OCI-LY7 (cell line): ENCODE measurements at regions not wholly inside any gene's neighbourhood (a gene's known extent, or its start where the extent isn't known, plus 50 kb on each side); places are given as distances from the start of the nearest gene placed in this dataset.
A peak's percentile ranks its signal among the peaks of the same experiment; 100 is the strongest.

Source experiments
- BruUV-seq: library from RNA; stranded (reverse); fragments of 400-500 nt; replicated peaks from 2 replicates; lab custom pipeline; 2021; lab: Mats Ljungman, UMichigan
- CTCF ChIA-PET: fragments of 300-600 bp; sonication (Branson Sonifier 250); formaldehyde crosslinking; loops from one replicate; lab custom pipeline; 2022; ENCODE audit warnings: antibody characterized with exemption; ENCODE audit not compliant: unreplicated experiment; lab: Charles Lee
- POLR2A ChIA-PET: fragments of 300-600 bp; sonication (Branson Sonifier 250); formaldehyde crosslinking; loops from one replicate; lab custom pipeline; 2022; ENCODE audit warnings: antibody characterized with exemption; lab: Charles Lee
- DNase-seq: peaks from one replicate; pipeline ENCODE4 v3.0.0-alpha.2; 2015; ENCODE audit warnings: low spot score
- H2AFZ ChIP-seq: fragments of 200-600 bp; sonication (generic), shearing (Covaris generic); 2 replicates; pipeline ENCODE4 v1.6.1; 2014; ENCODE audit warnings: mild to moderate bottlenecking, antibody characterized with exemption, low read length, moderate library complexity
- H3K27ac ChIP-seq: fragments of 200-600 bp; sonication (generic); 2 replicates; pipeline ENCODE4 v1.5.1; 2014; ENCODE audit warnings: mixed run types, low read depth, mild to moderate bottlenecking, moderate library complexity, low read length, inconsistent platforms; ENCODE audit not compliant: poor library complexity, severe bottlenecking
- H3K36me3 ChIP-seq: fragments of 200-600 bp; sonication (generic); 2 replicates; pipeline ENCODE4 v1.6.1; 2014; ENCODE audit warnings: mild to moderate bottlenecking, antibody characterized with exemption, low read length, moderate library complexity, mixed read lengths; ENCODE audit not compliant: insufficient read depth
- H3K4me1 ChIP-seq: fragments of 200-600 bp; sonication (generic); 2 replicates; pipeline ENCODE4 v1.5.1; 2014; ENCODE audit warnings: mild to moderate bottlenecking, low read length; ENCODE audit not compliant: insufficient read depth, poor library complexity, severe bottlenecking
- H3K4me2 ChIP-seq: fragments of 200-600 bp; sonication (generic); 2 replicates; pipeline ENCODE4 v1.6.1; 2014; ENCODE audit warnings: mild to moderate bottlenecking, low read length
- H3K4me3 ChIP-seq: fragments of 200-600 bp; sonication (generic); 2 replicates; pipeline ENCODE4 v1.5.1; 2014; ENCODE audit warnings: mild to moderate bottlenecking, low read depth, low read length; ENCODE audit not compliant: poor library complexity, severe bottlenecking
- H3K79me2 ChIP-seq: fragments of 200-600 bp; sonication (generic); 2 replicates; pipeline ENCODE4 v1.6.1; 2016; ENCODE audit warnings: low read depth, mild to moderate bottlenecking, low read length, moderate library complexity, mixed read lengths; ENCODE audit not compliant: insufficient read depth
- H3K9me2 ChIP-seq: fragments of 200-600 bp; sonication (generic); 2 replicates; pipeline ENCODE4 v1.6.1; 2016; ENCODE audit warnings: mild to moderate bottlenecking, low read length, mixed read lengths; ENCODE audit not compliant: insufficient read depth
- H3K9me3 ChIP-seq: fragments of 200-600 bp; sonication (generic); 2 replicates; pipeline ENCODE4 v1.6.1; 2014; ENCODE audit warnings: mild to moderate bottlenecking, mixed run types, low read length, mixed read lengths
- H4K20me1 ChIP-seq: fragments of 200-600 bp; sonication (generic); 2 replicates; pipeline ENCODE4 v1.6.1; 2014; ENCODE audit warnings: mild to moderate bottlenecking, antibody characterized with exemption, low read length, moderate library complexity, mixed read lengths; ENCODE audit not compliant: insufficient read depth
- EZH2phosphoT487 ChIP-seq: fragments of 200-600 bp; sonication (generic); IDR thresholded peaks from 2 replicates; pipeline ENCODE4 v1.6.1; 2018; ENCODE audit warnings: low read depth, borderline replicate concordance, mild to moderate bottlenecking, mixed run types, antibody characterized with exemption, low read length, moderate library complexity, mixed read lengths
- intact Hi-C: fragments of 100-400 bp; cut with micrococcal nuclease; formaldehyde crosslinking; loops from one replicate; pipeline ENCODE4 v1.10.0; 2022; ENCODE audit not compliant: unreplicated experiment
- TF ChIP-seq, protein P1 (sequence below): fragments of 200-600 bp; sonication (generic); conservative IDR thresholded peaks from 2 replicates; pipeline ENCODE4 v1.5.1; 2014; ENCODE audit warnings: mild to moderate bottlenecking, antibody characterized with exemption, low read length, moderate library complexity, mixed read lengths

GRCh38 chr4:17206829-17207801, 304.8 kb downstream of the QDPR start:
- H3K79me2 ChIP-seq: no peaks in the 10 kb centered on the region
- peak overlapping the region; percentile 6 for H3K27ac ChIP-seq
- H3K36me3 ChIP-seq: no peaks in the 10 kb centered on the region
- ChIA-PET CTCF (no interaction called here), POLR2A (interaction anchor here (0.6 kb wide), 2 partner anchors 69 to 130 kb away, joined by 3 read pairs; no protein-coding TSS in a partner anchor)
- no TSS peak for BruUV-seq
- no peak overlapping the region for H2AFZ ChIP-seq
- H3K9me3 ChIP-seq: no peaks in the 10 kb centered on the region
- peak overlapping the region; percentile 33; the same call in 1 of the 2 replicates for H3K4me2 ChIP-seq
- TF ChIP-seq, protein P1, sequence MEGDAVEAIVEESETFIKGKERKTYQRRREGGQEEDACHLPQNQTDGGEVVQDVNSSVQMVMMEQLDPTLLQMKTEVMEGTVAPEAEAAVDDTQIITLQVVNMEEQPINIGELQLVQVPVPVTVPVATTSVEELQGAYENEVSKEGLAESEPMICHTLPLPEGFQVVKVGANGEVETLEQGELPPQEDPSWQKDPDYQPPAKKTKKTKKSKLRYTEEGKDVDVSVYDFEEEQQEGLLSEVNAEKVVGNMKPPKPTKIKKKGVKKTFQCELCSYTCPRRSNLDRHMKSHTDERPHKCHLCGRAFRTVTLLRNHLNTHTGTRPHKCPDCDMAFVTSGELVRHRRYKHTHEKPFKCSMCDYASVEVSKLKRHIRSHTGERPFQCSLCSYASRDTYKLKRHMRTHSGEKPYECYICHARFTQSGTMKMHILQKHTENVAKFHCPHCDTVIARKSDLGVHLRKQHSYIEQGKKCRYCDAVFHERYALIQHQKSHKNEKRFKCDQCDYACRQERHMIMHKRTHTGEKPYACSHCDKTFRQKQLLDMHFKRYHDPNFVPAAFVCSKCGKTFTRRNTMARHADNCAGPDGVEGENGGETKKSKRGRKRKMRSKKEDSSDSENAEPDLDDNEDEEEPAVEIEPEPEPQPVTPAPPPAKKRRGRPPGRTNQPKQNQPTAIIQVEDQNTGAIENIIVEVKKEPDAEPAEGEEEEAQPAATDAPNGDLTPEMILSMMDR: no peak
- no peak for TF ChIP-seq EZH2phosphoT487
- peak; percentile 35 for DNase-seq
- no peaks in the 10 kb centered on the region for H4K20me1 ChIP-seq
- intact Hi-C loops: loop anchor here (5.0 kb wide), 1 partner anchor 105 kb away; no protein-coding TSS in a partner anchor
- no peaks in the 10 kb centered on the region for H3K9me2 ChIP-seq
- H3K4me3 ChIP-seq: no peak overlapping the region
- H3K4me1 ChIP-seq: peaks cover 14% of the 10 kb centered on the region

- no peak for TF ChIP-seq EZH2phosphoT487
- TF ChIP-seq, protein P1: no peak
- peaks cover 14% of the 10 kb centered on the region for H3K4me1 ChIP-seq
- H4K20me1 ChIP-seq: no peaks in the 10 kb centered on the region
- ChIA-PET POLR2A (interaction anchor here (0.7 to 1.6 kb wide), 2 partner anchors 126 to 878 kb away, joined by 3 to 5 read pairs; no protein-coding TSS in a partner anchor), CTCF (no interaction called here)
- H3K9me2 ChIP-seq: no peaks in the 10 kb centered on the region
- no peaks in the 10 kb centered on the region for H3K36me3 ChIP-seq
- H3K27ac ChIP-seq: no peak overlapping the region
- intact Hi-C loops: loop anchor here (5.0 kb wide), 1 partner anchor 107 kb away; no protein-coding TSS in a partner anchor
- H3K79me2 ChIP-seq: no peaks in the 10 kb centered on the region
- H3K4me3 ChIP-seq: no peak overlapping the region
- no peak for DNase-seq
- no peak overlapping the region for H2AFZ ChIP-seq
- H3K9me3 ChIP-seq: no peaks in the 10 kb centered on the region
- no peak overlapping the region for H3K4me2 ChIP-seq
- no TSS peak for BruUV-seq
Observed at GRCh38 chr4:17204908-17205307, 306.5 kb upstream of the LDB2 start.

DNA sequence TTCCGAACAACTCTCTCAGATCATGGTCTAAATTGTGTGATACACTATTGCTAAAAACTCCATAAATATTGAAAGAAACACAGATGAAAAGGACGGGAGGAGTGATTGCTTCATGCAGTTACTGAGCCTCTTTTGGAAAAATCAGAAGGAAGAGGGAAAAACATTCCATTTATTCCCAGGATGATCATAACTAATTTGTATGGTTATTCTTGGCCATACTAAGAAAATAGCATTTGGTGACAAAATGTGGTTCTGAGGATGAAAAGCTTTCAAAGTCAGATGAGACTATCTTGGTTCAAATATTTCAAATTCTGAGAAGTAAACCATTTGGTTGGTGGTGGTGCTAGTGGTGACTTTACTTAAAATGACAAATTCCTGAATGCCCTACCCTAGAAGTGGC, 305.4 kb upstream of the LDB2 start:
- no peak overlapping the region for H3K4me2 ChIP-seq
- no peak overlapping the region for H2AFZ ChIP-seq
- H3K4me3 ChIP-seq: no peak overlapping the region
- peaks cover 14% of the 10 kb centered on the region for H3K4me1 ChIP-seq
- TF ChIP-seq, protein P1: no peak
- TF ChIP-seq EZH2phosphoT487: no peak
- H3K9me2 ChIP-seq: no peaks in the 10 kb centered on the region
- no TSS peak for BruUV-seq
- ChIA-PET CTCF (no interaction called here), POLR2A (no interaction called here)
- H3K79me2 ChIP-seq: no peaks in the 10 kb centered on the region
- intact Hi-C loops: no loop called here
- no peaks in the 10 kb centered on the region for H4K20me1 ChIP-seq
- no peak for DNase-seq
- no peaks in the 10 kb centered on the region for H3K36me3 ChIP-seq
- no peaks in the 10 kb centered on the region for H3K9me3 ChIP-seq
- no peak overlapping the region for H3K27ac ChIP-seq
